Mesothelial cell of epicardium (in vitro differentiated cells): ENCODE measurements at regions not wholly inside any gene's neighbourhood (a gene's known extent, or its start where the extent isn't known, plus 50 kb on each side); places are given as distances from the start of the nearest gene placed in this dataset.

Experiments used
- DNase-seq, 2 experiments: peaks; one replicate each; pipeline ENCODE4 v3.0.0; 2021; ENCODE audit warnings: low spot score in 2 of 2; ENCODE audit not compliant: unreplicated experiment in 2 of 2
- H3K27ac Mint-ChIP-seq: 2 replicates; pipeline ENCODE4 v1.8.0; 2021; ENCODE audit warnings: mixed read lengths
- H3K27me3 Mint-ChIP-seq: 2 replicates; pipeline ENCODE4 v1.8.0; 2021; ENCODE audit warnings: low read depth, mixed read lengths
- H3K36me3 Mint-ChIP-seq: 2 replicates; pipeline ENCODE4 v1.8.0; 2021; ENCODE audit warnings: mixed read lengths
- H3K4me1 Mint-ChIP-seq: 2 replicates; pipeline ENCODE4 v1.8.0; 2021; ENCODE audit warnings: mixed read lengths
- H3K4me3 Mint-ChIP-seq: 2 replicates; pipeline ENCODE4 v1.8.0; 2021; ENCODE audit warnings: mild to moderate bottlenecking, moderate library complexity, mixed read lengths
- H3K9me3 Mint-ChIP-seq: 2 replicates; pipeline ENCODE4 v1.8.0; 2021; ENCODE audit warnings: mixed read lengths
- CTCF ChIP-seq: fragments of 200-600 bp; sonication (generic); IDR thresholded peaks from one replicate; pipeline ENCODE4 v1.5.0; 2021; ENCODE audit warnings: antibody characterized with exemption; ENCODE audit not compliant: unreplicated experiment

GRCh38 chr11:11701070-11701469 is 79.3 kb upstream of the GALNT18 start:
- no peak for TF ChIP-seq CTCF
- no peaks in the 10 kb centered on the region for H3K36me3 Mint-ChIP-seq
- peaks cover 24% of the 10 kb centered on the region for H3K27me3 Mint-ChIP-seq
- H3K9me3 Mint-ChIP-seq, result peaks cover 6% of the 10 kb centered on the region
- H3K4me1 Mint-ChIP-seq, result no peaks in the 10 kb centered on the region
- no peak overlapping the region for H3K4me3 Mint-ChIP-seq
- H3K27ac Mint-ChIP-seq, result no peak overlapping the region
- no peak for DNase-seq

- no peak for DNase-seq
- TF ChIP-seq CTCF, result no peak
- Mint-ChIP-seq H3K4me1 (no peaks in the 10 kb centered on the region), H3K4me3 (no peak overlapping the region), H3K27me3 (peaks cover 25% of the 10 kb centered on the region), H3K36me3 (no peaks in the 10 kb centered on the region), H3K27ac (no peak overlapping the region), H3K9me3 (peaks cover 14% of the 10 kb centered on the region)
Measured at GRCh38 chr11:11697796-11698195, 76.0 kb upstream of the GALNT18 start.

GRCh38 chr11:11691296-11692151 is 69.7 kb upstream of the GALNT18 start:
- H3K9me3 Mint-ChIP-seq, result peaks cover 13% of the 10 kb centered on the region
- TF ChIP-seq CTCF, result no peak
- H3K4me1 Mint-ChIP-seq, result no peaks in the 10 kb centered on the region
- no peak for DNase-seq
- no peaks in the 10 kb centered on the region for H3K36me3 Mint-ChIP-seq
- H3K27me3 Mint-ChIP-seq, result peaks cover 39% of the 10 kb centered on the region
- no peak overlapping the region for H3K4me3 Mint-ChIP-seq
- no peak overlapping the region for H3K27ac Mint-ChIP-seq

GRCh38 chr11:11681536-11681935 is 59.7 kb upstream of the GALNT18 start:
- H3K36me3 Mint-ChIP-seq, result no peaks in the 10 kb centered on the region
- peaks cover 14% of the 10 kb centered on the region for H3K9me3 Mint-ChIP-seq
- no peaks in the 10 kb centered on the region for H3K4me1 Mint-ChIP-seq
- DNase-seq, result no peak
- TF ChIP-seq CTCF, result no peak
- H3K27ac Mint-ChIP-seq, result no peak overlapping the region
- peaks cover 59% of the 10 kb centered on the region for H3K27me3 Mint-ChIP-seq
- no peak overlapping the region for H3K4me3 Mint-ChIP-seq

- Mint-ChIP-seq H3K9me3 (no peaks in the 10 kb centered on the region), H3K36me3 (no peaks in the 10 kb centered on the region), H3K4me3 (no peak overlapping the region), H3K4me1 (no peaks in the 10 kb centered on the region), H3K27ac (no peak overlapping the region), H3K27me3 (peaks cover 41% of the 10 kb centered on the region)
- TF ChIP-seq CTCF, result no peak
- DNase-seq, result no peak
Measured at GRCh38 chr11:11677672-11678356, 56.0 kb upstream of the GALNT18 start.
